Esophagus squamous epithelium (tissue), 5 donors: ENCODE measurements at regions not wholly inside any gene's neighbourhood (a gene's known extent, or its start where the extent isn't known, plus 50 kb on each side); places are given as distances from the start of the nearest gene placed in this dataset.

Source experiments
- DNase-seq: peaks from one replicate; lab custom pipeline; 2025; lab: John Stamatoyannopoulos, UW
- H3K27ac ChIP-seq, 4 donors: fragments of 200-600 bp; sonication (generic); one replicate each; pipeline ENCODE4 v1.5.1; 2016 to 2019; ENCODE audit warnings: mild to moderate bottlenecking in 1 of 4
- H3K27me3 ChIP-seq, 4 donors: fragments of 200-600 bp; sonication (generic); 1 replicate in 3 of 4; 2 replicates in 1 of 4; pipeline versions ENCODE4 v1.5.1 to v1.6.0; 2017 to 2021; ENCODE audit warnings: antibody characterized with exemption in 1 of 4
- H3K36me3 ChIP-seq, 3 donors: fragments of 200-600 bp; sonication (generic); one replicate each; pipeline ENCODE4 v1.5.1; 2016 to 2019
- H3K4me1 ChIP-seq, 3 donors: fragments of 200-600 bp; sonication (generic); one replicate each; pipeline ENCODE4 v1.5.1; 2017 to 2019
- H3K4me3 ChIP-seq, 4 donors: fragments of 200-600 bp; sonication (generic); 1 replicate in 3 of 4; 2 replicates in 1 of 4; pipeline ENCODE4 v1.5.1; 2016 to 2019; ENCODE audit warnings: mild to moderate bottlenecking in 2 of 4, moderate library complexity in 1 of 4
- H3K9me3 ChIP-seq, 3 donors: fragments of 200-600 bp; sonication (generic); one replicate each; pipeline ENCODE4 v1.5.1; 2016 to 2019
- POLR2A ChIP-seq, 4 donors: fragments of 450-650 bp; IDR thresholded peaks; one replicate each; pipeline ENCODE4 v1.6.1; 2017; ENCODE audit warnings: antibody characterized with exemption in 4 of 4, mild to moderate bottlenecking in 4 of 4, moderate library complexity in 3 of 4
- WGBS, 2 donors: methylation state at CpG; one replicate each; pipeline ENCODE4 v1.1.5; 2018; 5-methylcytosine and 5-hydroxymethylcytosine counted together
- intact Hi-C: fragments of 100-400 bp; cut with DNase I; formaldehyde crosslinking; loops from one replicate; pipeline ENCODE4 v1.15.0; 2022
- TF ChIP-seq, protein P1 (sequence below), 6 experiments: fragments of 450-650 bp in 4 of 6; fragments of 200-600 bp in 2 of 6; sonication (generic) in 2 of 6; IDR thresholded peaks; one replicate each; pipeline ENCODE4 v1.5.1; 2016 to 2019; ENCODE audit warnings: antibody characterized with exemption in 6 of 6, mild to moderate bottlenecking in 4 of 6, moderate library complexity in 4 of 6
- donor health status: DM: yes; HTN: yes; CAD: no.

GRCh38 chr2:129299338-129299737 lies 680.1 kb upstream of the RAB6C start:
- no peak overlapping the region for H3K27ac ChIP-seq
- no peaks in the 10 kb centered on the region for H3K9me3 ChIP-seq
- intact Hi-C loops = no loop called here
- no peak overlapping the region for H3K4me3 ChIP-seq
- 80% methylated on average over 1 of the region's 2 CpGs; no CpG with 5 or more reads in 1 of the 2 donors for WGBS, 2 donors
- H3K27me3 ChIP-seq = no peaks in the 10 kb centered on the region
- TF ChIP-seq POLR2A (IDR thresholded peaks at IDR 0.05) = no peak
- TF ChIP-seq, protein P1, sequence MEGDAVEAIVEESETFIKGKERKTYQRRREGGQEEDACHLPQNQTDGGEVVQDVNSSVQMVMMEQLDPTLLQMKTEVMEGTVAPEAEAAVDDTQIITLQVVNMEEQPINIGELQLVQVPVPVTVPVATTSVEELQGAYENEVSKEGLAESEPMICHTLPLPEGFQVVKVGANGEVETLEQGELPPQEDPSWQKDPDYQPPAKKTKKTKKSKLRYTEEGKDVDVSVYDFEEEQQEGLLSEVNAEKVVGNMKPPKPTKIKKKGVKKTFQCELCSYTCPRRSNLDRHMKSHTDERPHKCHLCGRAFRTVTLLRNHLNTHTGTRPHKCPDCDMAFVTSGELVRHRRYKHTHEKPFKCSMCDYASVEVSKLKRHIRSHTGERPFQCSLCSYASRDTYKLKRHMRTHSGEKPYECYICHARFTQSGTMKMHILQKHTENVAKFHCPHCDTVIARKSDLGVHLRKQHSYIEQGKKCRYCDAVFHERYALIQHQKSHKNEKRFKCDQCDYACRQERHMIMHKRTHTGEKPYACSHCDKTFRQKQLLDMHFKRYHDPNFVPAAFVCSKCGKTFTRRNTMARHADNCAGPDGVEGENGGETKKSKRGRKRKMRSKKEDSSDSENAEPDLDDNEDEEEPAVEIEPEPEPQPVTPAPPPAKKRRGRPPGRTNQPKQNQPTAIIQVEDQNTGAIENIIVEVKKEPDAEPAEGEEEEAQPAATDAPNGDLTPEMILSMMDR (IDR thresholded peaks at IDR 0.05) = no peak
- no peaks in the 10 kb centered on the region for H3K36me3 ChIP-seq
- DNase-seq = no peak
- peaks cover 0 to 26% (median 0%) of the 10 kb centered on the region in 3 donors for H3K4me1 ChIP-seq

DNA sequence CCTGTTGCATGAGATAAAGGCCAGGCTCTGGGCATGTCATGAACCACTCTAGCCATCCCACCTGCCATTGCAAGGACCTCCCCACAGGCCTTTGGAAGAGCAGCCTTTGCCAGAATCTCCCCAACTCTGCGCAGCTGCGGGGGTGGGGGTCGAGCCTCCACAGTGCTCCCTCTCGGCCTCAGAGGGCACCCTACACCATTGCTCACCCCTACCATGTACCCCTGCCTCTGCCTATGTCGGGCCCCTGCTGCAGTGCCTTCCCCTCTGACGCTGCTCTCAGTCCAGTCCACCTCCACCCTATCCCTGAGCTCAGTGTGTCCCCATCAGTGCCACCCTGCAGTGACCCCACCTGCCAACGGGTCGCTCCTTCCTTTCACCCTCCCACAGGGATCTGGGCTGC lies 679.7 kb upstream of the RAB6C start:
- H3K27ac ChIP-seq = no peak overlapping the region
- WGBS, 2 donors = 91 to 94% methylated on average over 5 to 7 of the region's 8 CpGs
- H3K36me3 ChIP-seq = no peaks in the 10 kb centered on the region
- DNase-seq = no peak
- H3K4me1 ChIP-seq = peaks cover 0 to 26% (median 0%) of the 10 kb centered on the region in 3 donors
- intact Hi-C loops = no loop called here
- H3K4me3 ChIP-seq = no peak overlapping the region
- H3K9me3 ChIP-seq = no peaks in the 10 kb centered on the region
- TF ChIP-seq POLR2A (IDR thresholded peaks at IDR 0.05) = no peak
- TF ChIP-seq, protein P1 (IDR thresholded peaks at IDR 0.05) = no peak
- no peaks in the 10 kb centered on the region for H3K27me3 ChIP-seq

DNA sequence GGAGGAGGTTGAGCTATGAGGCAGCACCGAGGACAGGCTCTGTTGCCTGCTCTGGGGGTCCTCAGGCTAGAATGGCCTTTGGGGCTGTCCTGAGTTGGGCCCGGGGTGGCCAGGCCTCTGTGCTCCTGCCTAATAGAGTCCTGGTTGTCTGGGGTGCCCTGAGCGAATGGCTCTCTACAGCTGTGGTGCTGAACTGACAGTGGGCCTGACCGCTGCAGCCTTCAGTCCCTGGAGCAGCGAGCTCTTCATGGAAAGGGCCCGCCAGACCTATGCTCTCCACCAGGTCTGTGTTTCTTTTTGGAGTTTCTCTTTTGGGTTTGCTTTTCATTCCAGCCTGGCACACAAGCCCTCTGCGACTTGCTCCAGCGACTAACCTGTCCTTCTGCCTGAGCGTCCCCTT lies 679.0 kb upstream of the RAB6C start:
- 87 to 100% methylated on average over 4 to 6 of the region's 9 CpGs for WGBS, 2 donors
- TF ChIP-seq POLR2A (IDR thresholded peaks at IDR 0.05) = no peak
- TF ChIP-seq, protein P1 (IDR thresholded peaks at IDR 0.05) = no peak
- Histone ChIP-seq H3K27me3 (no peaks in the 10 kb centered on the region), H3K36me3 (no peaks in the 10 kb centered on the region), H3K4me1 (peaks cover 0 to 26% (median 0%) of the 10 kb centered on the region in 3 donors), H3K4me3 (no peak overlapping the region), H3K27ac (no peak overlapping the region), H3K9me3 (no peaks in the 10 kb centered on the region)
- no peak for DNase-seq
- intact Hi-C loops = no loop called here

GRCh38 chr2:129301431-129301913 lies 678.0 kb upstream of the RAB6C start:
- H3K27ac ChIP-seq = peak overlapping the region in 2 of 4 donors; percentile 38 to 42
- intact Hi-C loops = no loop called here
- peaks cover 0 to 24% (median 0%) of the 10 kb centered on the region in 3 donors for H3K4me1 ChIP-seq
- no peaks in the 10 kb centered on the region for H3K27me3 ChIP-seq
- no peak overlapping the region for H3K4me3 ChIP-seq
- H3K9me3 ChIP-seq = no peaks in the 10 kb centered on the region
- TF ChIP-seq, protein P1 (IDR thresholded peaks at IDR 0.05) = no peak
- no peak for TF ChIP-seq POLR2A (IDR thresholded peaks at IDR 0.05)
- no peaks in the 10 kb centered on the region for H3K36me3 ChIP-seq
- no peak for DNase-seq
- WGBS, 2 donors = 31 to 38% methylated on average over 5 of the region's 5 CpGs

- H3K36me3 ChIP-seq = no peaks in the 10 kb centered on the region
- H3K9me3 ChIP-seq = no peaks in the 10 kb centered on the region
- WGBS, 2 donors = 34 to 68% methylated on average over 3 to 6 of the region's 6 CpGs
- peaks cover 0 to 17% (median 0%) of the 10 kb centered on the region in 3 donors for H3K4me1 ChIP-seq
- H3K4me3 ChIP-seq = no peak overlapping the region
- H3K27ac ChIP-seq = peak overlapping the region in 2 of 4 donors; percentile 30 to 46
- TF ChIP-seq POLR2A (IDR thresholded peaks at IDR 0.05) = no peak
- TF ChIP-seq, protein P1 (IDR thresholded peaks at IDR 0.05) = no peak
- intact Hi-C loops = no loop called here
- no peaks in the 10 kb centered on the region for H3K27me3 ChIP-seq
- no peak for DNase-seq
These were observed 677.4 kb upstream of the RAB6C start for GRCh38 chr2:129302106-129302505.
